H9 (cell line): ENCODE measurements at regions not wholly inside any gene's neighbourhood (a gene's known extent, or its start where the extent isn't known, plus 50 kb on each side); places are given as distances from the start of the nearest gene placed in this dataset.

Experiments
- DNase-seq: peaks from one replicate; pipeline ENCODE4 v3.0.0-alpha.2; 2017
- H2AFZ ChIP-seq: one replicate; pipeline ENCODE4 v1.6.1; 2013; ENCODE audit warnings: mild to moderate bottlenecking, low read length, control low read depth, moderate library complexity
- H2AK5ac ChIP-seq: 2 replicates; pipeline ENCODE4 v1.6.1; 2013; ENCODE audit warnings: low read length, control low read depth, mixed read lengths; ENCODE audit not compliant: insufficient read length
- H2BK120ac ChIP-seq: one replicate; pipeline ENCODE4 v1.6.1; 2013; ENCODE audit warnings: low read depth, mild to moderate bottlenecking, low read length, control low read depth, inconsistent platforms; ENCODE audit not compliant: poor library complexity, severe bottlenecking
- H2BK12ac ChIP-seq: 2 replicates; pipeline ENCODE4 v1.6.1; 2013; ENCODE audit warnings: low read length, control low read depth, mixed read lengths, low read depth; ENCODE audit not compliant: insufficient read length
- H2BK15ac ChIP-seq: 2 replicates; pipeline ENCODE4 v1.6.1; 2013; ENCODE audit warnings: low read depth, low read length, control low read depth
- H2BK20ac ChIP-seq: one replicate; pipeline ENCODE4 v1.6.1; 2013; ENCODE audit warnings: low read depth, mild to moderate bottlenecking, low read length, control low read depth, inconsistent platforms; ENCODE audit not compliant: poor library complexity, severe bottlenecking
- H2BK5ac ChIP-seq: 2 replicates; pipeline ENCODE4 v1.6.1; 2013; ENCODE audit warnings: low read length, control low read depth, mixed read lengths; ENCODE audit not compliant: insufficient read length
- H3K14ac ChIP-seq: 2 replicates; pipeline ENCODE4 v1.6.1; 2013; ENCODE audit warnings: low read length, control low read depth; ENCODE audit not compliant: insufficient read depth
- H3K18ac ChIP-seq: 2 replicates; pipeline ENCODE4 v1.6.1; 2013; ENCODE audit warnings: low read depth, mild to moderate bottlenecking, mixed read lengths, low read length, control low read depth; ENCODE audit not compliant: insufficient read length
- H3K23ac ChIP-seq: 2 replicates; pipeline ENCODE4 v1.6.1; 2013; ENCODE audit warnings: low read length, control low read depth, mixed read lengths, low read depth; ENCODE audit not compliant: insufficient read length
- H3K23me2 ChIP-seq: 2 replicates; pipeline ENCODE4 v1.6.1; 2013; ENCODE audit warnings: low read depth, mild to moderate bottlenecking, mixed read lengths, low read length, control low read depth; ENCODE audit not compliant: insufficient read length, poor library complexity, severe bottlenecking
- H3K27ac ChIP-seq: 2 replicates; pipeline ENCODE4 v1.5.1; 2013; ENCODE audit warnings: low read length, control low read depth, mixed read lengths, low read depth; ENCODE audit not compliant: insufficient read length
- H3K27me3 ChIP-seq: 2 replicates; pipeline ENCODE4 v1.6.1; 2013; ENCODE audit warnings: low read length, control low read depth, inconsistent platforms; ENCODE audit not compliant: insufficient read depth
- H3K4ac ChIP-seq: 2 replicates; pipeline ENCODE4 v1.6.1; 2013; ENCODE audit warnings: low read depth, mild to moderate bottlenecking, control low read depth, inconsistent platforms, low read length, moderate library complexity
- H3K4me1 ChIP-seq: 2 replicates; pipeline ENCODE4 v1.6.1; 2013; ENCODE audit warnings: low read length, control low read depth, inconsistent platforms; ENCODE audit not compliant: insufficient read depth
- H3K4me2 ChIP-seq: 2 replicates; pipeline ENCODE4 v1.6.1; 2013; ENCODE audit warnings: low read length, control low read depth, mixed read lengths; ENCODE audit not compliant: insufficient read length, insufficient read depth
- H3K56ac ChIP-seq: 2 replicates; pipeline ENCODE4 v1.6.1; 2013; ENCODE audit warnings: low read depth, mild to moderate bottlenecking, mixed read lengths, low read length, control low read depth; ENCODE audit not compliant: insufficient read length
- H3K79me1 ChIP-seq: 2 replicates; pipeline ENCODE4 v1.6.1; 2013; ENCODE audit warnings: low read depth, mild to moderate bottlenecking, moderate library complexity, low read length, control low read depth, inconsistent platforms; ENCODE audit not compliant: insufficient read depth, poor library complexity, severe bottlenecking
- H3K79me2 ChIP-seq: 2 replicates; pipeline ENCODE4 v1.6.1; 2013; ENCODE audit warnings: low read length, control low read depth, inconsistent platforms; ENCODE audit not compliant: insufficient read depth
- H3K9ac ChIP-seq: 2 replicates; pipeline ENCODE4 v1.6.1; 2013; ENCODE audit warnings: low read length, control low read depth, mixed read lengths; ENCODE audit not compliant: insufficient read length; ENCODE audit errors: extremely low read depth
- H3K9me3 ChIP-seq: one replicate; pipeline ENCODE4 v1.6.1; 2013; ENCODE audit warnings: low read depth, low read length, inconsistent platforms; ENCODE audit not compliant: control insufficient read depth
- H3T11ph ChIP-seq: one replicate; pipeline ENCODE4 v1.6.1; 2013; ENCODE audit warnings: mild to moderate bottlenecking, low read length, control low read depth, inconsistent platforms
- H4K20me1 ChIP-seq: one replicate; pipeline ENCODE4 v1.6.1; 2013; ENCODE audit not compliant: control insufficient read depth, insufficient read length, insufficient read depth
- H4K5ac ChIP-seq: 2 replicates; pipeline ENCODE4 v1.6.1; 2013; ENCODE audit warnings: low read depth, mild to moderate bottlenecking, mixed read lengths, low read length, control low read depth; ENCODE audit not compliant: insufficient read length
- H4K8ac ChIP-seq: replicated peaks from 2 replicates; pipeline ENCODE4 v1.6.1; 2013; ENCODE audit warnings: low read length, control low read depth, mixed read lengths, low read depth; ENCODE audit not compliant: insufficient read length
- H4K91ac ChIP-seq: 2 replicates; pipeline ENCODE4 v1.6.1; 2013; ENCODE audit warnings: low read depth, mild to moderate bottlenecking, moderate library complexity, mixed read lengths, low read length, control low read depth; ENCODE audit not compliant: insufficient read length
- H3K27ac Mint-ChIP-seq, 3 experiments: 2 replicates in 2 of 3; 3 replicates in 1 of 3; pipeline ENCODE4 v1.8.0; 2020 to 2021; ENCODE audit warnings: mixed read lengths in 3 of 3, mild to moderate bottlenecking in 1 of 3, moderate library complexity in 1 of 3
- H3K27me3 Mint-ChIP-seq: 2 replicates; pipeline ENCODE4 v1.8.0; 2021; ENCODE audit warnings: low read depth, mild to moderate bottlenecking, moderate library complexity, mixed read lengths
- H3K36me3 Mint-ChIP-seq, 3 experiments: 2 replicates in 2 of 3; 3 replicates in 1 of 3; pipeline ENCODE4 v1.8.0; 2020 to 2021; ENCODE audit warnings: low read depth in 3 of 3, mixed read lengths in 3 of 3; ENCODE audit not compliant: insufficient read depth in 1 of 3
- H3K4me1 Mint-ChIP-seq, 2 experiments: 2 replicates each; pipeline ENCODE4 v1.8.0; 2020; ENCODE audit warnings: mixed read lengths in 2 of 2
- H3K4me3 Mint-ChIP-seq, 2 experiments: 2 replicates in 1 of 2; 3 replicates in 1 of 2; pipeline ENCODE4 v1.8.0; 2020 to 2021; ENCODE audit warnings: mild to moderate bottlenecking in 2 of 2, mixed read lengths in 2 of 2, moderate library complexity in 1 of 2
- H3K9me3 Mint-ChIP-seq, 2 experiments: 2 replicates in 1 of 2; 3 replicates in 1 of 2; pipeline ENCODE4 v1.8.0; 2020; ENCODE audit warnings: mild to moderate bottlenecking in 2 of 2, mixed read lengths in 2 of 2, moderate library complexity in 1 of 2
- CTCF ChIP-seq: fragments of 200-600 bp; sonication (generic); conservative IDR thresholded peaks from 3 replicates; pipeline ENCODE4 v1.8.0; 2021; ENCODE audit warnings: antibody characterized with exemption, mild to moderate bottlenecking
- WGBS: extraction: QIAGEN DNeasy Blood & Tissue Kit; methylation state at CpG from one replicate; pipeline ENCODE4 v1.1.7; 2013; ENCODE audit warnings: missing lambda C conversion rate, low lambda C conversion rate, mixed read lengths; ENCODE audit not compliant: insufficient read length; ENCODE audit errors: extremely low coverage; 5-methylcytosine and 5-hydroxymethylcytosine counted together

DNA sequence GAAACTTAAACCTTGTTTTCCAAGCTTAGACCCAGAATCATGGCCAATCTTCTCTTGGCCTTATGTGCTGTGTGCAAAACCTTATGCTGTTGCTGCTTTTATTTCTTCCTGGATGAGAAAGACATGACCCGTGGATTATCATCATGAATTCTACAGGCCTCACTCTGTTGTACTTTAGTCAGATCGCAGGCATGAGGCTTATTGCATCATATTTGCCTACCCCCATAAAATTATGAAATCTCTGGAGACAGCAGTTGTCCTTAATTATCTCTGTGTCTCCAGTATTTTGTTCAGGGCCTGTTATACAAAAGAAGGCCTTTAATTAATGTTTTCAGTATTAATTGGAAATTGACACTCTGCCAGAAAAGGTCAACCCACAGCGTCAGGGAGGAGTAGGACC lies 71.6 kb downstream of the PLCE1 start:
- H2BK20ac ChIP-seq: no peak overlapping the region
- no peak overlapping the region for H3K4me3 Mint-ChIP-seq
- H3K27ac ChIP-seq: no peak overlapping the region
- no peak overlapping the region for H2AK5ac ChIP-seq
- no peak overlapping the region for H3K56ac ChIP-seq
- H3K14ac ChIP-seq: no peak overlapping the region
- no peak overlapping the region for H4K91ac ChIP-seq
- no peak overlapping the region for H4K5ac ChIP-seq
- no peak overlapping the region for H3K18ac ChIP-seq
- H3K9ac ChIP-seq: no peak overlapping the region
- no peak overlapping the region for H2BK5ac ChIP-seq
- no peaks in the 10 kb centered on the region for H3K36me3 Mint-ChIP-seq
- no peaks in the 10 kb centered on the region for H3K4me1 ChIP-seq
- H2AFZ ChIP-seq: no peak overlapping the region
- H3K23ac ChIP-seq: no peak overlapping the region
- H3K4ac ChIP-seq: no peak overlapping the region
- no peaks in the 10 kb centered on the region for H4K20me1 ChIP-seq
- no peak overlapping the region for H3K4me2 ChIP-seq
- H4K8ac ChIP-seq: no peak overlapping the region
- H3T11ph ChIP-seq: no peak overlapping the region
- no peak for TF ChIP-seq CTCF
- WGBS: no CpG with 5 or more reads among the region's 3 CpGs
- no peak overlapping the region for H3K27ac Mint-ChIP-seq
- peaks cover 30% of the 10 kb centered on the region for H3K27me3 Mint-ChIP-seq
- H3K79me1 ChIP-seq: no peaks in the 10 kb centered on the region
- H2BK120ac ChIP-seq: no peak overlapping the region
- H3K4me1 Mint-ChIP-seq: no peaks in the 10 kb centered on the region
- no peak overlapping the region for H2BK15ac ChIP-seq
- no peaks in the 10 kb centered on the region for H3K27me3 ChIP-seq
- no peak overlapping the region for H2BK12ac ChIP-seq
- no peaks in the 10 kb centered on the region for H3K79me2 ChIP-seq
- H3K9me3 Mint-ChIP-seq: no peaks in the 10 kb centered on the region
- H3K9me3 ChIP-seq: no peaks in the 10 kb centered on the region
- no peak for DNase-seq
- H3K23me2 ChIP-seq: no peaks in the 10 kb centered on the region
